OCI-LY7 (cell line): ENCODE measurements at regions not wholly inside any gene's neighbourhood (a gene's known extent, or its start where the extent isn't known, plus 50 kb on each side); places are given as distances from the start of the nearest gene placed in this dataset.

Source experiments
- BruUV-seq: library from RNA; stranded (reverse); fragments of 400-500 nt; replicated peaks from 2 replicates; lab custom pipeline; 2021; lab: Mats Ljungman, UMichigan
- CTCF ChIA-PET: fragments of 300-600 bp; sonication (Branson Sonifier 250); formaldehyde crosslinking; loops from one replicate; lab custom pipeline; 2022; ENCODE audit warnings: antibody characterized with exemption; ENCODE audit not compliant: unreplicated experiment; lab: Charles Lee
- POLR2A ChIA-PET: fragments of 300-600 bp; sonication (Branson Sonifier 250); formaldehyde crosslinking; loops from one replicate; lab custom pipeline; 2022; ENCODE audit warnings: antibody characterized with exemption; lab: Charles Lee
- DNase-seq: peaks from one replicate; pipeline ENCODE4 v3.0.0-alpha.2; 2015; ENCODE audit warnings: low spot score
- H2AFZ ChIP-seq: fragments of 200-600 bp; sonication (generic), shearing (Covaris generic); 2 replicates; pipeline ENCODE4 v1.6.1; 2014; ENCODE audit warnings: mild to moderate bottlenecking, antibody characterized with exemption, low read length, moderate library complexity
- H3K27ac ChIP-seq: fragments of 200-600 bp; sonication (generic); 2 replicates; pipeline ENCODE4 v1.5.1; 2014; ENCODE audit warnings: mixed run types, low read depth, mild to moderate bottlenecking, moderate library complexity, low read length, inconsistent platforms; ENCODE audit not compliant: poor library complexity, severe bottlenecking
- H3K36me3 ChIP-seq: fragments of 200-600 bp; sonication (generic); 2 replicates; pipeline ENCODE4 v1.6.1; 2014; ENCODE audit warnings: mild to moderate bottlenecking, antibody characterized with exemption, low read length, moderate library complexity, mixed read lengths; ENCODE audit not compliant: insufficient read depth
- H3K4me1 ChIP-seq: fragments of 200-600 bp; sonication (generic); 2 replicates; pipeline ENCODE4 v1.5.1; 2014; ENCODE audit warnings: mild to moderate bottlenecking, low read length; ENCODE audit not compliant: insufficient read depth, poor library complexity, severe bottlenecking
- H3K4me2 ChIP-seq: fragments of 200-600 bp; sonication (generic); 2 replicates; pipeline ENCODE4 v1.6.1; 2014; ENCODE audit warnings: mild to moderate bottlenecking, low read length
- H3K4me3 ChIP-seq: fragments of 200-600 bp; sonication (generic); 2 replicates; pipeline ENCODE4 v1.5.1; 2014; ENCODE audit warnings: mild to moderate bottlenecking, low read depth, low read length; ENCODE audit not compliant: poor library complexity, severe bottlenecking
- H3K79me2 ChIP-seq: fragments of 200-600 bp; sonication (generic); 2 replicates; pipeline ENCODE4 v1.6.1; 2016; ENCODE audit warnings: low read depth, mild to moderate bottlenecking, low read length, moderate library complexity, mixed read lengths; ENCODE audit not compliant: insufficient read depth
- H3K9me2 ChIP-seq: fragments of 200-600 bp; sonication (generic); 2 replicates; pipeline ENCODE4 v1.6.1; 2016; ENCODE audit warnings: mild to moderate bottlenecking, low read length, mixed read lengths; ENCODE audit not compliant: insufficient read depth
- H3K9me3 ChIP-seq: fragments of 200-600 bp; sonication (generic); 2 replicates; pipeline ENCODE4 v1.6.1; 2014; ENCODE audit warnings: mild to moderate bottlenecking, mixed run types, low read length, mixed read lengths
- H4K20me1 ChIP-seq: fragments of 200-600 bp; sonication (generic); 2 replicates; pipeline ENCODE4 v1.6.1; 2014; ENCODE audit warnings: mild to moderate bottlenecking, antibody characterized with exemption, low read length, moderate library complexity, mixed read lengths; ENCODE audit not compliant: insufficient read depth
- CTCF ChIP-seq: fragments of 200-600 bp; sonication (generic); conservative IDR thresholded peaks from 2 replicates; pipeline ENCODE4 v1.5.1; 2014; ENCODE audit warnings: mild to moderate bottlenecking, antibody characterized with exemption, low read length, moderate library complexity, mixed read lengths
- EZH2phosphoT487 ChIP-seq: fragments of 200-600 bp; sonication (generic); IDR thresholded peaks from 2 replicates; pipeline ENCODE4 v1.6.1; 2018; ENCODE audit warnings: low read depth, borderline replicate concordance, mild to moderate bottlenecking, mixed run types, antibody characterized with exemption, low read length, moderate library complexity, mixed read lengths
- intact Hi-C: fragments of 100-400 bp; cut with micrococcal nuclease; formaldehyde crosslinking; loops from one replicate; pipeline ENCODE4 v1.10.0; 2022; ENCODE audit not compliant: unreplicated experiment

GRCh38 chr9:38280251-38280800 lies 112.2 kb upstream of the ALDH1B1 start:
- Histone ChIP-seq H3K4me1 (no peaks in the 10 kb centered on the region), H3K27ac (no peak overlapping the region), H4K20me1 (no peaks in the 10 kb centered on the region), H3K4me2 (no peak overlapping the region), H3K36me3 (no peaks in the 10 kb centered on the region), H2AFZ (no peak overlapping the region), H3K4me3 (no peak overlapping the region), H3K9me2 (no peaks in the 10 kb centered on the region), H3K9me3 (no peaks in the 10 kb centered on the region), H3K79me2 (no peaks in the 10 kb centered on the region)
- no TSS peak for BruUV-seq
- ChIA-PET CTCF (no interaction called here), POLR2A (no interaction called here)
- intact Hi-C loops, result no loop called here
- TF ChIP-seq CTCF (no peak), EZH2phosphoT487 (no peak)
- no peak for DNase-seq

GRCh38 chr9:38278931-38279679 lies 113.4 kb upstream of the ALDH1B1 start:
- BruUV-seq, result no TSS peak
- CTCF ChIA-PET, result no interaction called here
- H3K4me1 ChIP-seq, result no peaks in the 10 kb centered on the region

More at GRCh38 chr9:38278931-38279679, 113.4 kb upstream of the ALDH1B1 start:
- Histone ChIP-seq H3K9me3 (no peaks in the 10 kb centered on the region), H3K27ac (no peak overlapping the region), H3K9me2 (no peaks in the 10 kb centered on the region), H3K4me2 (no peak overlapping the region), H3K79me2 (no peaks in the 10 kb centered on the region), H4K20me1 (no peaks in the 10 kb centered on the region), H2AFZ (no peak overlapping the region), H3K36me3 (no peaks in the 10 kb centered on the region), H3K4me3 (no peak overlapping the region)
- POLR2A ChIA-PET, result no interaction called here
- TF ChIP-seq CTCF (no peak), EZH2phosphoT487 (no peak)
- DNase-seq, result no peak
- intact Hi-C loops, result no loop called here
